RWPE2 (cell line): ENCODE measurements at regions not wholly inside any gene's neighbourhood (a gene's known extent, or its start where the extent isn't known, plus 50 kb on each side); places are given as distances from the start of the nearest gene placed in this dataset.

ENCODE experiments used
- ATAC-seq: fragments of 200-7000 bp; cut with Tn5 transposase; 3 replicates; pipeline ENCODE4 v1.9.1; 2021; ENCODE audit warnings: low read depth
- DNase-seq: peaks from one replicate; pipeline ENCODE4 v3.0.0-alpha.2; 2020; ENCODE audit warnings: low spot score
- H3K27ac ChIP-seq: fragments of 450-650 bp; 2 replicates; pipeline ENCODE4 v1.5.1; 2017; ENCODE audit warnings: mild to moderate bottlenecking; ENCODE audit not compliant: poor library complexity, severe bottlenecking
- H3K27me3 ChIP-seq: fragments of 250-450 bp; sonication (Bioruptor Pico); 2 replicates; pipeline ENCODE4 v1.5.1; 2021; ENCODE audit warnings: mild to moderate bottlenecking, moderate library complexity; ENCODE audit not compliant: insufficient read depth, poor library complexity, severe bottlenecking
- H3K36me3 ChIP-seq: fragments of 250-450 bp; sonication (Bioruptor Pico); 2 replicates; pipeline ENCODE4 v1.5.1; 2020; ENCODE audit warnings: low read depth, mild to moderate bottlenecking, moderate library complexity
- H3K4me1 ChIP-seq: fragments of 250-450 bp; sonication (Bioruptor Pico); 2 replicates; pipeline ENCODE4 v1.5.1; 2021; ENCODE audit warnings: mild to moderate bottlenecking, moderate library complexity; ENCODE audit not compliant: insufficient read depth, poor library complexity, severe bottlenecking
- H3K4me3 ChIP-seq: fragments of 250-450 bp; sonication (Bioruptor Pico); 2 replicates; pipeline ENCODE4 v1.5.1; 2021; ENCODE audit warnings: mild to moderate bottlenecking, moderate library complexity; ENCODE audit not compliant: severe bottlenecking
- H3K9me3 ChIP-seq: fragments of 250-450 bp; sonication (Bioruptor Pico); 2 replicates; pipeline ENCODE4 v1.5.1; 2021; ENCODE audit warnings: mild to moderate bottlenecking, moderate library complexity; ENCODE audit not compliant: severe bottlenecking
- CTCF ChIP-seq: fragments of 450-650 bp; IDR thresholded peaks from one replicate; pipeline ENCODE4 v1.5.1; 2017; ENCODE audit warnings: mild to moderate bottlenecking, moderate library complexity; ENCODE audit not compliant: poor library complexity, severe bottlenecking

GRCh38 chr2:58645017-58645416, 403.9 kb upstream of the FANCL start:
- no peak overlapping the region for H3K4me3 ChIP-seq
- no peak for DNase-seq
- H3K27ac ChIP-seq: no peak overlapping the region
- H3K36me3 ChIP-seq: no peaks in the 10 kb centered on the region
- H3K9me3 ChIP-seq: no peaks in the 10 kb centered on the region
- H3K4me1 ChIP-seq: no peaks in the 10 kb centered on the region
- TF ChIP-seq CTCF: no peak
- no peaks in the 10 kb centered on the region for H3K27me3 ChIP-seq
- ATAC-seq: no peak

GRCh38 chr2:58644451-58644850, 403.3 kb upstream of the FANCL start:
- Histone ChIP-seq H3K27me3 (no peaks in the 10 kb centered on the region), H3K9me3 (no peaks in the 10 kb centered on the region), H3K4me3 (no peak overlapping the region), H3K4me1 (no peaks in the 10 kb centered on the region), H3K27ac (no peak overlapping the region), H3K36me3 (no peaks in the 10 kb centered on the region)
- no peak for TF ChIP-seq CTCF
- DNase-seq: no peak
- no peak for ATAC-seq

GRCh38 chr2:58641001-58641400, 399.9 kb upstream of the FANCL start:
- DNase-seq (no peak), ATAC-seq (no peak)
- Histone ChIP-seq H3K4me1 (peaks cover 11% of the 10 kb centered on the region), H3K9me3 (no peaks in the 10 kb centered on the region), H3K27me3 (no peaks in the 10 kb centered on the region), H3K4me3 (no peak overlapping the region), H3K27ac (no peak overlapping the region), H3K36me3 (no peaks in the 10 kb centered on the region)
- TF ChIP-seq CTCF: no peak

GRCh38 chr2:58640042-58640441, 398.9 kb upstream of the FANCL start:
- Histone ChIP-seq H3K4me1 (peaks cover 15% of the 10 kb centered on the region), H3K36me3 (no peaks in the 10 kb centered on the region), H3K4me3 (no peak overlapping the region), H3K27me3 (no peaks in the 10 kb centered on the region), H3K9me3 (no peaks in the 10 kb centered on the region), H3K27ac (no peak overlapping the region)
- ATAC-seq (no peak), DNase-seq (no peak)
- no peak for TF ChIP-seq CTCF

GRCh38 chr2:58638256-58638805, 397.2 kb upstream of the FANCL start:
- Histone ChIP-seq H3K4me1 (peaks cover 31% of the 10 kb centered on the region), H3K36me3 (no peaks in the 10 kb centered on the region), H3K9me3 (no peaks in the 10 kb centered on the region), H3K27ac (peak overlapping the region; percentile 16), H3K4me3 (no peak overlapping the region), H3K27me3 (no peaks in the 10 kb centered on the region)
- TF ChIP-seq CTCF: no peak
- ATAC-seq (peak; percentile 51; the same call in 2 of the 3 replicates), DNase-seq (no peak)
